ENCODE measurements at regions not wholly inside any gene's neighbourhood (a gene's known extent, or its start where the extent isn't known, plus 50 kb on each side); places are given as distances from the start of the nearest gene placed in this dataset.
A peak's percentile ranks its signal among the peaks of the same experiment; 100 is the strongest.

DNA sequence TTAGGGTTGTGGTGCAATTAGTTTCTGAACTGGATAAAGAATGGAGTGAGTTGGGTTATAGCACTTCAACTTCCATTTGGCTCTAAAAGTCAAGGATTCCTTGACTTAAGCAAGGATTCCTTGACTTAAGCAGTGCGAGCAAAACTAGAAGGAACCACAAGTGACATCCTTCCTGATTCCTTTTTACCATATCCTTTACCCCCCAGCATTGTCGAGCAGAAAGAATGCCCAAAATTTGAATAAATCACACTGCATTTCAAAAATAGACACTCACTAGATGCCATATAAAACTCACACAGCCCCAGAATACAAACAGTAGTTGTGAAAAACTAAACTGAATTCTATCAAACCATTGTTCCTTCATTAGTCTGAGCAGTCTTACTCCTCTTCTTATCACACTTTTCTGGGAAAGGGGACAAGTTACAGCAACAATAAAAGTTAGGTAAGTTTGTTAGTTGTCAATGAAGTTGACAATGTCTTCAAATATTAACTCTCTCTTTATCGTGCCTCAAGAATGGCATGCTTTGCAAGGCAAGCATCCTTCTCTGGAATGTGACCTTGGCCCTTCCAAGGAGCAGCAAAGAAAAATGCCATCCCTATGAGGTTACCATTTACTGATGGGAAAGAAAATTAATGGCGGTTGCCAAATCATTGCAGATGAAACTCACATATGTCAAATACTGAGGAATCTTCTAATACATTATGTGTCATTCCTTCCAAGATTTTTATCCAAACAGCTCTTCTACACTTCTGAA lies 273.3 kb upstream of the ANKRD55 start:
- Histone ChIP-seq H3K4me2 (ENCODE audit: extremely low read depth, insufficient read depth, low read length) (no peak overlapping the region), H3K9ac (ENCODE audit: insufficient read depth, low read length) (no peak overlapping the region), H3K79me2 (ENCODE audit: control insufficient read depth, insufficient read depth, low read length) (no peaks in the 10 kb centered on the region), H4K20me1 (ENCODE audit: control insufficient read depth, extremely low read depth, insufficient read depth, low read length) (no peaks in the 10 kb centered on the region), H3K27me3 (ENCODE audit: control insufficient read depth, insufficient read depth, low read length) (no peaks in the 10 kb centered on the region), H3K9me3 (ENCODE audit: control insufficient read depth, insufficient read depth, low read depth, low read length) (no peaks in the 10 kb centered on the region), H3K27ac (ENCODE audit: insufficient read depth, low read length) (peak overlapping the region; percentile 2), H3K4me1 (ENCODE audit: control insufficient read depth, extremely low read depth, insufficient read depth, low read length) (peaks cover 2% of the 10 kb centered on the region), H3K4me3 (replicated peaks in 1 of 4; ENCODE audit: control extremely low read depth in 1 of 4, insufficient read depth in 1 of 4, low read depth in 3 of 4, low read length in 4 of 4) (no peak overlapping the region), H2AFZ (ENCODE audit: low read length) (no peak overlapping the region), H3K36me3 (ENCODE audit: control insufficient read depth, insufficient read depth, low read length) (no peaks in the 10 kb centered on the region)
- TF ChIP-seq, protein P1, sequence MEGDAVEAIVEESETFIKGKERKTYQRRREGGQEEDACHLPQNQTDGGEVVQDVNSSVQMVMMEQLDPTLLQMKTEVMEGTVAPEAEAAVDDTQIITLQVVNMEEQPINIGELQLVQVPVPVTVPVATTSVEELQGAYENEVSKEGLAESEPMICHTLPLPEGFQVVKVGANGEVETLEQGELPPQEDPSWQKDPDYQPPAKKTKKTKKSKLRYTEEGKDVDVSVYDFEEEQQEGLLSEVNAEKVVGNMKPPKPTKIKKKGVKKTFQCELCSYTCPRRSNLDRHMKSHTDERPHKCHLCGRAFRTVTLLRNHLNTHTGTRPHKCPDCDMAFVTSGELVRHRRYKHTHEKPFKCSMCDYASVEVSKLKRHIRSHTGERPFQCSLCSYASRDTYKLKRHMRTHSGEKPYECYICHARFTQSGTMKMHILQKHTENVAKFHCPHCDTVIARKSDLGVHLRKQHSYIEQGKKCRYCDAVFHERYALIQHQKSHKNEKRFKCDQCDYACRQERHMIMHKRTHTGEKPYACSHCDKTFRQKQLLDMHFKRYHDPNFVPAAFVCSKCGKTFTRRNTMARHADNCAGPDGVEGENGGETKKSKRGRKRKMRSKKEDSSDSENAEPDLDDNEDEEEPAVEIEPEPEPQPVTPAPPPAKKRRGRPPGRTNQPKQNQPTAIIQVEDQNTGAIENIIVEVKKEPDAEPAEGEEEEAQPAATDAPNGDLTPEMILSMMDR (conservative IDR thresholded peaks at IDR 0.05 in 1 of 2, IDR thresholded peaks at IDR 0.05 in 1 of 2; ENCODE audit: low read depth in 1 of 2, low read length in 2 of 2), result no peak
- no peak for TF ChIP-seq EZH2 (IDR thresholded peaks at IDR 0.05; ENCODE audit: low read length, missing control alignments)
- peak in 1 of 2 donors; percentile 23 for DNase-seq (ENCODE audit: low read depth in 2 of 2)

DNA sequence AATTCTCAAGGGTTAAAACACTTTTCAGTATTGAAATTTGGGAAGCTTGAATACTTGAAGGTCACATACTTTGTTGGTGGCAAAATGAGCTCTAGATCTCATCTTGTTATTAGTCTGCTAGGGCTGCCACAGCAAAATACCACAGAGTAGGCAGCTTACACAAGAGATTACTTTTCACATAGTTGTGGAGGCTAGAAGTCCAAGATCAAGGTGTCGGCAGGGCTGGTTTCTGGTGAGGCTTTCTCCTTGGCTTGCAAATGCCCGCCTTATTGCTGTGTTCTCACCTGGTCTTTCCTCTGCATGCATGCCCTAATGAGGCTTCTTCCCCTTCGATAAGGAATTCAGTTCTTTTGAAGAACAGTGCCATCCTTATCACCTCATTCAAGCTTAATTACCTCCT lies 270.8 kb upstream of the ANKRD55 start:
- DNase-seq (ENCODE audit: low read depth in 2 of 2), result no peak
- no peak for TF ChIP-seq EZH2 (IDR thresholded peaks at IDR 0.05; ENCODE audit: low read length, missing control alignments)
- TF ChIP-seq, protein P1 (conservative IDR thresholded peaks at IDR 0.05 in 1 of 2, IDR thresholded peaks at IDR 0.05 in 1 of 2; ENCODE audit: low read depth in 1 of 2, low read length in 2 of 2), result no peak
- no peaks in the 10 kb centered on the region for H3K27me3 ChIP-seq (ENCODE audit: control insufficient read depth, insufficient read depth, low read length)
- no peak overlapping the region for H2AFZ ChIP-seq (ENCODE audit: low read length)
- H3K4me1 ChIP-seq (ENCODE audit: control insufficient read depth, extremely low read depth, insufficient read depth, low read length), result peaks cover 2% of the 10 kb centered on the region
- H3K9ac ChIP-seq (ENCODE audit: insufficient read depth, low read length), result no peak overlapping the region
- H3K4me2 ChIP-seq (ENCODE audit: extremely low read depth, insufficient read depth, low read length), result no peak overlapping the region
- no peaks in the 10 kb centered on the region for H4K20me1 ChIP-seq (ENCODE audit: control insufficient read depth, extremely low read depth, insufficient read depth, low read length)
- no peaks in the 10 kb centered on the region for H3K9me3 ChIP-seq (ENCODE audit: control insufficient read depth, insufficient read depth, low read depth, low read length)
- H3K36me3 ChIP-seq (ENCODE audit: control insufficient read depth, insufficient read depth, low read length), result no peaks in the 10 kb centered on the region
- H3K79me2 ChIP-seq (ENCODE audit: control insufficient read depth, insufficient read depth, low read length), result no peaks in the 10 kb centered on the region
- H3K4me3 ChIP-seq (replicated peaks in 1 of 4; ENCODE audit: control extremely low read depth in 1 of 4, insufficient read depth in 1 of 4, low read depth in 3 of 4, low read length in 4 of 4), result no peak overlapping the region
- no peak overlapping the region for H3K27ac ChIP-seq (ENCODE audit: insufficient read depth, low read length)

DNA sequence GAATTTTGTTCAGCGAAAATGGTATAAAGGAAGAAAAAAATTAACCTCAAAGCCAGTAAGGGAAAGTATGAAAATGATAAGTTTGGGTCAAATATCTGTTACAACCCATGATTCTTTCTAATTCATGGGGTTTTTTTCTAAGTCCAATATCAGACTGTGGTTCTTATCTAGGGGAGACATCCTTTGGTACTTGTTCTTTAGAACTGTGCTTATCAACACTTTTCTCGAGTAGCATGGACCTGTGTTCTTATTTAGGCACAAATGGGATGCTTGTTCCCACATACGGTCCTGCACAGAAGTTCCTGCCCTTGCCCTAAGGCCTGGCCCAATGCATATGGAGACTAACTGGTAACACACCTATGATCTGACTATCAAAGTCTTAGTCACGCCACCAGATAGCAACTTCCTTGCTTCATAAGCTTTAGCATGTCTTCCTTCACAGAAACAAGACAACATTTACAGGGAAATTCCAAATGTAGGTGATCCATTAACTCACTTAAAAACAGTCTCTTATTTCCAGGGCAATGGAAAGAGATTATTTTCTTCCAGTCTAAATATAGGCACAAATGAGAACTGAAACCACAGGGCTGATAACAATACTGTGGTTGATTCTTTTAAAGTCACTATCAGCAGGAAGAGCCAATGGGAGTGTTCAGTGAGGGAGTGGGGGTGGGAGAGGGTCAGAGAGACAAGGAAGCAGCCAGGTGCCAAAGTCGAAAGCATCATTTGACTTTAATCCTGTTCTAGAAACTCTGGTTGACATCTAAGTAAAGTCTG lies 268.8 kb upstream of the ANKRD55 start:
- peak in 1 of 2 donors; percentile 67 for DNase-seq (ENCODE audit: low read depth in 2 of 2)
- TF ChIP-seq, protein P1 (conservative IDR thresholded peaks at IDR 0.05 in 1 of 2, IDR thresholded peaks at IDR 0.05 in 1 of 2; ENCODE audit: low read depth in 1 of 2, low read length in 2 of 2), result no peak
- no peak for TF ChIP-seq EZH2 (IDR thresholded peaks at IDR 0.05; ENCODE audit: low read length, missing control alignments)
- Histone ChIP-seq H3K4me1 (ENCODE audit: control insufficient read depth, extremely low read depth, insufficient read depth, low read length) (peaks cover 2% of the 10 kb centered on the region), H3K9ac (ENCODE audit: insufficient read depth, low read length) (no peak overlapping the region), H4K20me1 (ENCODE audit: control insufficient read depth, extremely low read depth, insufficient read depth, low read length) (no peaks in the 10 kb centered on the region), H3K4me3 (replicated peaks in 1 of 4; ENCODE audit: control extremely low read depth in 1 of 4, insufficient read depth in 1 of 4, low read depth in 3 of 4, low read length in 4 of 4) (no peak overlapping the region), H3K9me3 (ENCODE audit: control insufficient read depth, insufficient read depth, low read depth, low read length) (no peaks in the 10 kb centered on the region), H3K79me2 (ENCODE audit: control insufficient read depth, insufficient read depth, low read length) (no peaks in the 10 kb centered on the region), H3K27ac (ENCODE audit: insufficient read depth, low read length) (no peak overlapping the region), H3K36me3 (ENCODE audit: control insufficient read depth, insufficient read depth, low read length) (no peaks in the 10 kb centered on the region), H3K4me2 (ENCODE audit: extremely low read depth, insufficient read depth, low read length) (no peak overlapping the region), H3K27me3 (ENCODE audit: control insufficient read depth, insufficient read depth, low read length) (no peaks in the 10 kb centered on the region), H2AFZ (ENCODE audit: low read length) (no peak overlapping the region)

All from fibroblast of lung (primary cell).